Stomach (tissue), 4 donors: ENCODE measurements at regions not wholly inside any gene's neighbourhood (a gene's known extent, or its start where the extent isn't known, plus 50 kb on each side); places are given as distances from the start of the nearest gene placed in this dataset.

Experiments
- POLR2A ChIP-seq, 4 donors: fragments of 450-650 bp; IDR thresholded peaks; one replicate each; pipeline ENCODE4 v1.6.1; 2016; ENCODE audit warnings: antibody characterized with exemption in 4 of 4, control low read depth in 2 of 4, mild to moderate bottlenecking in 1 of 4, moderate library complexity in 1 of 4
- TF ChIP-seq, protein P1 (sequence below), 7 experiments: fragments of 450-650 bp in 4 of 7; fragments of 200-600 bp in 3 of 7; sonication (generic) in 3 of 7; IDR thresholded peaks; one replicate each; pipeline ENCODE4 v1.5.1; 2016 to 2019; ENCODE audit warnings: antibody characterized with exemption in 7 of 7, control low read depth in 2 of 7, mild to moderate bottlenecking in 1 of 7

DNA sequence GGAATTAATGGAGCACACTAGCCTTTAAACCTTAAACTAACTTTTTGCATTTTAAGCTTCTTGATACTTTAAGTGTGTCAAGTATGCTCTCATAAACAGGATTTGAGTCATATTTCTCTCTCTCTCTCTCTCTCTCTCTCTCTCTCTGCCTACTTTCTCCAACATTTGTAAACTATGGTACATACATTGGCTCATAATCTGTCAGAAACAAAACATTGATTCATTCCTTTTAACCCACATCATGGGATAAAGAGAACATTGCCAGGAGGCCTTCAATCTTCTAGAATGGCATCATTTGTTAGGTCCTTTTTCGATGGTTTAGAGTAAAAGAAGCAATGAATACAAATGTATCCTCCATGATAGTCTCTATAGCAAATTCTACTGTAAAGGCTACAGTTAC, 81.6 kb upstream of the RERGL start:
- TF ChIP-seq, protein P1, sequence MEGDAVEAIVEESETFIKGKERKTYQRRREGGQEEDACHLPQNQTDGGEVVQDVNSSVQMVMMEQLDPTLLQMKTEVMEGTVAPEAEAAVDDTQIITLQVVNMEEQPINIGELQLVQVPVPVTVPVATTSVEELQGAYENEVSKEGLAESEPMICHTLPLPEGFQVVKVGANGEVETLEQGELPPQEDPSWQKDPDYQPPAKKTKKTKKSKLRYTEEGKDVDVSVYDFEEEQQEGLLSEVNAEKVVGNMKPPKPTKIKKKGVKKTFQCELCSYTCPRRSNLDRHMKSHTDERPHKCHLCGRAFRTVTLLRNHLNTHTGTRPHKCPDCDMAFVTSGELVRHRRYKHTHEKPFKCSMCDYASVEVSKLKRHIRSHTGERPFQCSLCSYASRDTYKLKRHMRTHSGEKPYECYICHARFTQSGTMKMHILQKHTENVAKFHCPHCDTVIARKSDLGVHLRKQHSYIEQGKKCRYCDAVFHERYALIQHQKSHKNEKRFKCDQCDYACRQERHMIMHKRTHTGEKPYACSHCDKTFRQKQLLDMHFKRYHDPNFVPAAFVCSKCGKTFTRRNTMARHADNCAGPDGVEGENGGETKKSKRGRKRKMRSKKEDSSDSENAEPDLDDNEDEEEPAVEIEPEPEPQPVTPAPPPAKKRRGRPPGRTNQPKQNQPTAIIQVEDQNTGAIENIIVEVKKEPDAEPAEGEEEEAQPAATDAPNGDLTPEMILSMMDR (IDR thresholded peaks at IDR 0.05): no peak
- TF ChIP-seq POLR2A (IDR thresholded peaks at IDR 0.05): no peak
